B cell (primary cell): ENCODE measurements at regions not wholly inside any gene's neighbourhood (a gene's known extent, or its start where the extent isn't known, plus 50 kb on each side); places are given as distances from the start of the nearest gene placed in this dataset.

Source experiments
- ATAC-seq: fragments of 200-7000 bp; cut with Tn5 transposase; one replicate; pipeline ENCODE4 v1.10.0; 2021; ENCODE audit warnings: low read depth, mild to moderate bottlenecking, moderate number of reproducible peaks, moderate library complexity
- CTCF ChIA-PET: fragments of 350-600 bp; sonication (Branson Sonifier 250); formaldehyde crosslinking; loops from one replicate; lab custom pipeline; 2021; ENCODE audit warnings: antibody characterized with exemption, inconsistent platforms; lab: Charles Lee
- POLR2A ChIA-PET: fragments of 350-600 bp; sonication (Branson Sonifier 250); formaldehyde crosslinking; loops from one replicate; lab custom pipeline; 2021; ENCODE audit warnings: antibody characterized with exemption; lab: Charles Lee
- DNase-seq: peaks from one replicate; pipeline ENCODE4 v3.0.0; 2013
- H2AFZ ChIP-seq: 2 replicates; pipeline ENCODE4 v1.6.1; 2012; ENCODE audit warnings: mild to moderate bottlenecking, low read depth, low read length; ENCODE audit not compliant: insufficient read depth, poor library complexity, severe bottlenecking
- H3K27ac ChIP-seq, 2 donors: 1 replicate in 1 of 2; 2 replicates in 1 of 2; pipeline ENCODE4 v1.5.1; 2012 to 2013; ENCODE audit warnings: low read length in 2 of 2, mild to moderate bottlenecking in 2 of 2, moderate library complexity in 1 of 2
- H3K27me3 ChIP-seq, 4 experiments: fragments of 200-600 bp in 1 of 4; sonication (generic) in 1 of 4; replicated peaks in 1 of 4; 1 replicate in 2 of 4; 2 replicates in 2 of 4; pipeline versions ENCODE4 v1.6.1 to v1.7.0; 2013 to 2016; ENCODE audit warnings: low read length in 3 of 4, mild to moderate bottlenecking in 2 of 4, mixed read lengths in 1 of 4, moderate library complexity in 1 of 4; ENCODE audit not compliant: insufficient read depth in 4 of 4, control insufficient read depth in 3 of 4; ENCODE audit errors: control extremely low read depth in 1 of 4
- H3K36me3 ChIP-seq, 2 experiments: replicated peaks in 1 of 2; 1 replicate in 1 of 2; 2 replicates in 1 of 2; pipeline versions ENCODE4 v1.6.1 to v1.7.1; 2013; ENCODE audit warnings: low read length in 1 of 2; ENCODE audit not compliant: insufficient read depth in 2 of 2, control insufficient read depth in 1 of 2; ENCODE audit errors: control extremely low read depth in 1 of 2, extremely low read depth in 1 of 2
- H3K4me1 ChIP-seq, 2 donors: fragments of 200-600 bp in 1 of 2; sonication (generic) in 1 of 2; 1 replicate in 1 of 2; 2 replicates in 1 of 2; pipeline versions ENCODE4 v1.5.1 to v1.6.1; 2013 to 2017; ENCODE audit warnings: low read length in 2 of 2; ENCODE audit not compliant: control insufficient read depth in 2 of 2, insufficient read depth in 2 of 2
- H3K4me2 ChIP-seq: replicated peaks from 2 replicates; pipeline ENCODE3; 2012; ENCODE audit warnings: mild to moderate bottlenecking, low read depth, low read length; ENCODE audit not compliant: poor library complexity, severe bottlenecking
- H3K4me3 ChIP-seq, 5 experiments: fragments of 200-600 bp in 1 of 5; sonication (generic) in 1 of 5; 1 replicate in 3 of 5; 2 replicates in 2 of 5; pipeline versions ENCODE4 v1.5.1 to v1.7.0; 2011 to 2016; ENCODE audit warnings: low read length in 4 of 5, mild to moderate bottlenecking in 4 of 5, low read depth in 2 of 5, control low read depth in 1 of 5, moderate library complexity in 1 of 5; ENCODE audit not compliant: insufficient read depth in 1 of 5; ENCODE audit errors: control extremely low read depth in 1 of 5, extremely low read depth in 1 of 5
- H3K79me2 ChIP-seq: fragments of 200-600 bp; sonication (generic); one replicate; pipeline ENCODE4 v1.6.0; 2016; ENCODE audit warnings: low read length; ENCODE audit not compliant: control insufficient read depth, insufficient read depth
- H3K9ac ChIP-seq: fragments of 200-600 bp; sonication (generic); 2 replicates; pipeline ENCODE4 v1.6.1; 2017; ENCODE audit warnings: mild to moderate bottlenecking, low read length, moderate library complexity
- H3K9me3 ChIP-seq, 3 donors: one replicate each; pipeline versions ENCODE4 v1.6.1 to v1.7.1; 2013; ENCODE audit warnings: low read length in 2 of 3; ENCODE audit not compliant: control insufficient read depth in 2 of 3, insufficient read depth in 1 of 3; ENCODE audit errors: control extremely low read depth in 1 of 3
- H4K20me1 ChIP-seq: 2 replicates; pipeline ENCODE4 v1.6.0; 2012; ENCODE audit warnings: mild to moderate bottlenecking, low read length; ENCODE audit not compliant: insufficient read depth, control insufficient read depth, poor library complexity, severe bottlenecking
- H3K27ac Mint-ChIP-seq: one replicate; pipeline ENCODE4 v1.8.0; 2021; ENCODE audit warnings: mixed read lengths
- H3K27me3 Mint-ChIP-seq: one replicate; pipeline ENCODE4 v1.8.0; 2021; ENCODE audit warnings: mixed read lengths
- H3K4me1 Mint-ChIP-seq: one replicate; pipeline ENCODE4 v1.8.0; 2021; ENCODE audit warnings: mixed read lengths
- H3K4me3 Mint-ChIP-seq: one replicate; pipeline ENCODE4 v1.8.0; 2021; ENCODE audit warnings: mixed read lengths
- H3K9me3 Mint-ChIP-seq: one replicate; pipeline ENCODE4 v1.8.0; 2022; ENCODE audit warnings: mixed read lengths; ENCODE audit not compliant: insufficient read depth
- EZH2 ChIP-seq: IDR thresholded peaks from 2 replicates; pipeline ENCODE4 v1.6.1; 2012; ENCODE audit warnings: borderline replicate concordance, low read depth, mild to moderate bottlenecking, moderate library complexity, low read length; ENCODE audit not compliant: insufficient read depth, poor library complexity, severe bottlenecking
- WGBS: methylation state at CpG from one replicate; pipeline ENCODE4 v1.1.5; 2013; ENCODE audit warnings: missing lambda C conversion rate; ENCODE audit not compliant: insufficient coverage; 5-methylcytosine and 5-hydroxymethylcytosine counted together
- intact Hi-C: fragments of 100-400 bp; cut with micrococcal nuclease; formaldehyde crosslinking; loops from one replicate; pipeline ENCODE4 v1.10.0; 2022
- TF ChIP-seq, protein P1 (sequence below): fragments of 200-600 bp; IDR thresholded peaks from one replicate; pipeline ENCODE4 v1.8.0; 2022; ENCODE audit warnings: antibody characterized with exemption, mild to moderate bottlenecking

DNA sequence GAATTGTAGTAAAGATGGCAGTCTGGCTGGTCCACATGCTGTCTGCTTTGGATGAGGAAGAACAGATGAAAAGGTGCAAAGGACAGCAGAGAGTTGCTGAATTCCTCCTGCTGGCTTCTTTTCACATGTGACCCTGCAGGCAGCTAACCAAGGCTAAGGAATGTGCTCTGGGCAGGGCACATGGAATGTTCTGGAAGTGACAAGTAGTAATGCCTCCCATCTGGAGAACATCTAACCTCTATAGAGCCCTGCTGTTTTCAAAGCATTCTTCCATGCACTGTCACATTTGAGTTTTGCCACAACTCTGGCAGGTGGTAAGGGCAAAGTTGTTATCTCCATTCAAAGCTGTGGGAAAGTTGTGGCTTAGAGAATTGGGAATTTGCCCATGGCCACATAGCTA is 208.8 kb downstream of the STK31 start:
- POLR2A ChIA-PET, result no interaction called here
- CTCF ChIA-PET, result no interaction called here
- peaks cover 10% of the 10 kb centered on the region for H3K27me3 Mint-ChIP-seq

DNA sequence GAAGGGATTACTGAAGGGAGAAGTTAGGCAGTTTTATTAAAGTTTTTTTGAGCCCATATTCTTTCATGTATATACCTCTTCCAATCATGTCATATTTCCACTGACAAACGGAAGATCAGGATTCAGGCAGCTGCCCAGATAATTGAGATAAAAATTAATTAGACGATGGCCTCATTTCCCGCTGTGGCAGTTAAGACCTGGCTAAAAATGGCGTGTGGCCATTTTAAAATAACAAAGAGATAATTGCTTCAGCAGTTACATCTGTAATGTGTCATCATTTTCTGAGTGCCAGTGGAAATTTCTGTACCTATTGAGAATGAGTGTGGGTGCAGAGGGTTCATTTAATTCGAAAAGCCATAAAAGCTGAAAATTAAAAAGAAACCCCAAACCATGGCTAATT is 215.1 kb downstream of the STK31 start:
- CTCF ChIA-PET, result no interaction called here

More for the DNA sequence above, 208.8 kb downstream of the STK31 start:
- no peaks in the 10 kb centered on the region for H3K79me2 ChIP-seq
- H3K36me3 ChIP-seq, result no peaks in the 10 kb centered on the region
- ATAC-seq (no peak), DNase-seq (no peak)
- Mint-ChIP-seq H3K27ac (no peak overlapping the region), H3K9me3 (no peaks in the 10 kb centered on the region), H3K4me1 (no peaks in the 10 kb centered on the region), H3K4me3 (no peak overlapping the region)
- no peaks in the 10 kb centered on the region for H4K20me1 ChIP-seq
- no peak overlapping the region for H3K4me2 ChIP-seq
- H3K4me1 ChIP-seq, result no peaks in the 10 kb centered on the region
- H3K27ac ChIP-seq, result no peak overlapping the region
- H3K9ac ChIP-seq, result no peak overlapping the region
- no peak overlapping the region for H3K4me3 ChIP-seq
- H2AFZ ChIP-seq, result no peak overlapping the region
- no peaks in the 10 kb centered on the region for H3K9me3 ChIP-seq
- TF ChIP-seq, protein P1, sequence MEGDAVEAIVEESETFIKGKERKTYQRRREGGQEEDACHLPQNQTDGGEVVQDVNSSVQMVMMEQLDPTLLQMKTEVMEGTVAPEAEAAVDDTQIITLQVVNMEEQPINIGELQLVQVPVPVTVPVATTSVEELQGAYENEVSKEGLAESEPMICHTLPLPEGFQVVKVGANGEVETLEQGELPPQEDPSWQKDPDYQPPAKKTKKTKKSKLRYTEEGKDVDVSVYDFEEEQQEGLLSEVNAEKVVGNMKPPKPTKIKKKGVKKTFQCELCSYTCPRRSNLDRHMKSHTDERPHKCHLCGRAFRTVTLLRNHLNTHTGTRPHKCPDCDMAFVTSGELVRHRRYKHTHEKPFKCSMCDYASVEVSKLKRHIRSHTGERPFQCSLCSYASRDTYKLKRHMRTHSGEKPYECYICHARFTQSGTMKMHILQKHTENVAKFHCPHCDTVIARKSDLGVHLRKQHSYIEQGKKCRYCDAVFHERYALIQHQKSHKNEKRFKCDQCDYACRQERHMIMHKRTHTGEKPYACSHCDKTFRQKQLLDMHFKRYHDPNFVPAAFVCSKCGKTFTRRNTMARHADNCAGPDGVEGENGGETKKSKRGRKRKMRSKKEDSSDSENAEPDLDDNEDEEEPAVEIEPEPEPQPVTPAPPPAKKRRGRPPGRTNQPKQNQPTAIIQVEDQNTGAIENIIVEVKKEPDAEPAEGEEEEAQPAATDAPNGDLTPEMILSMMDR, result no peak
- TF ChIP-seq EZH2, result no peak
- intact Hi-C loops, result no loop called here
- peaks cover 0 to 4% (median 0%) of the 10 kb centered on the region in 4 experiments for H3K27me3 ChIP-seq

More for the DNA sequence above, 215.1 kb downstream of the STK31 start:
- Histone ChIP-seq H3K79me2 (no peaks in the 10 kb centered on the region), H3K9ac (no peak overlapping the region), H3K4me1 (no peaks in the 10 kb centered on the region), H3K4me3 (no peak overlapping the region), H2AFZ (no peak overlapping the region), H3K36me3 (no peaks in the 10 kb centered on the region), H3K27me3 (no peaks in the 10 kb centered on the region), H3K27ac (no peak overlapping the region), H3K4me2 (no peak overlapping the region), H4K20me1 (no peaks in the 10 kb centered on the region), H3K9me3 (no peaks in the 10 kb centered on the region)
- H3K9me3 Mint-ChIP-seq, result no peaks in the 10 kb centered on the region
- WGBS, result 100% methylated on average over 1 of the region's 5 CpGs
- intact Hi-C loops, result no loop called here
- TF ChIP-seq, protein P1, result no peak
- TF ChIP-seq EZH2, result no peak
- DNase-seq (no peak), ATAC-seq (no peak)
- no peak overlapping the region for H3K27ac Mint-ChIP-seq
- H3K27me3 Mint-ChIP-seq, result peaks cover 7% of the 10 kb centered on the region
- no peaks in the 10 kb centered on the region for H3K4me1 Mint-ChIP-seq
- no peak overlapping the region for H3K4me3 Mint-ChIP-seq
- POLR2A ChIA-PET, result no interaction called here
